ENCODE measurements at regions not wholly inside any gene's neighbourhood (a gene's known extent, or its start where the extent isn't known, plus 50 kb on each side); places are given as distances from the start of the nearest gene placed in this dataset.

DNA sequence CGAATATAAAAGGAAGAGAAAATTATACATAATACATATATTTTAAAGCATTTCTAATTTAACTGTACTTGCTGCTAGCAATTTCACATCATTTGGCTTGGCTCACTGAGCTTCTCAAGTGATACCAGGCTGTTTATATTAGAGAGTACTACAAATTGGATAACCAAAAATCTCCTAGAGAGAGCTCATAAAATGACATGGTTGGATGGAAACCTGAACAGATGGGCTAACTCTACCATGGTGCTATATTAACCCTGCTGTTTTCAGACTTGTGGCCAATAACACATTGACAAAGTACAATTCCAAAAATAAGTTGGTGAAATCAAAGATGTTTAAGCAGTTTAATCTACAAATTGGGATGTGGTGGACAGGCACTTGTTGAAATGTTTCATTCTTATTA lies 364.4 kb upstream of the GCFC2 start:
- TF ChIP-seq POLR2A (IDR thresholded peaks at IDR 0.05; ENCODE audit: low read length) (no peak), GATA1 (IDR thresholded peaks at IDR 0.05; ENCODE audit: low read depth, low read length) (no peak)

Data from erythroblast (primary cell).